NCI-H2081 treated with DMSO at 0.1 percent for 48 hours (cell line): ENCODE measurements at regions not wholly inside any gene's neighbourhood (a gene's known extent, or its start where the extent isn't known, plus 50 kb on each side); places are given as distances from the start of the nearest gene placed in this dataset.

Source experiments
- DNase-seq: peaks from one replicate; lab custom pipeline; 2025; lab: John Stamatoyannopoulos, UW

DNA sequence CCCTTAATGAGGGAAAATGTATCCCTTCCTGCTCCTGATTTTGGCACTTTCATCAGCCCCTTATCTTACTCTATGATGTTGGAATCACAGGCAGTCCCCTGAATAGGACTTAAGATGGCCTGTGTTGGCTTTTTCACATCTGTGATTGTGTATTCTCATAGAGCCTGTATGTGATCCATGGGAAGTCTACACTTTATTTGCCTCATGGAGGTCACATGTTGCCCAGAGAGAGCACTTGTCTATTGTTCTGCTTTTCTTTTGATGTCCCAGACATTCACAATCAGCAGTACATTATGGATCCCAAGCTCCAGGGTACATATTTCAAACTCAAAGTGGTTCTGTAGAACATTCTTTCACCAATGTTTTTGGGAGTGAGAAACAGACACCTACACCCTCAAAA, 885.2 kb upstream of the ADGRL2 start:
- DNase-seq: no peak

DNA sequence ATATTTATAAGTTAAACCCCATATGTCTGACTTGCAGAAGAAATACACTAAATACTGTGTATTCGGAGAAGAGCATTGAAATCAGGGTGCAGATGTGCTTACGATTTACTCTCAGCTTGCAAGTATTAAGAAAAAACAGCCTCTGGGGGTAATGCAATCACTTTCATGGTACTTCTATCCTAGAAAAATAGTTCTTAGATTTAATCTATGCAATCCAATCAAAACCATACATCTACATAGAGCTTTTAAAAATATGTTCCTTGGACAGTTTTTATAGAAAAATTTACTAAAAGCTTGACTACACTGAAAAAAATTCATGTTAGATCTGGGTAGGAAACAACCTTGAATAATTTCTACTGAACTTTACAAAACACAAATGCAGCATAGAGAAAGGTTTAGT, 890.3 kb upstream of the ADGRL2 start:
- DNase-seq: no peak

- no peak for DNase-seq
Measured at GRCh38 chr1:80909172-80909784, 891.5 kb upstream of the ADGRL2 start.

DNA sequence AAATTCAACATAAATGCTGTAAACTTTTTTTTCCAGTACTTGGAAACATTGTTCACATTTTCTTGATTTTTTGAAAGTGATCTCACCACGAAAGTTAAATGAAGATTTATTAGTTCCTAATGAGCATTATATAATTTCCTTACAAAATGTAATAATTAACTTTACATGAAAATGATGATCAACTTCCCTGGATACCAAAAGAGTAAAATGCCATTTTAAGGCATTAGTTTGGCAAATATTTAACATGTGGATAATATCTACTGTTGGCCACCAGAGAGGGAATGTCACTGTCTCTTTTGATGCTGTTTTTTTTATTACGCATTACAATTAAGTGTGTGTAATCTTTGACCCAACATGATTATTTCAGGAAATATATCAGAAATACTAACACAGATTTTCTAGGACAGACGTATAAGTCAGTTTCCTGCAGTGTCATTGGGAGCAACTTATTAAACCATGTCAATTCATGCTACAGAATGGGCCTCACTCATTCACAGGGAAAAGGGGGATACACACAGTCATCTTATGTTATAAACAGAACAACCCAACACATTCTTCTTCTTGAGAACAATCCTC, 903.9 kb upstream of the ADGRL2 start:
- DNase-seq: no peak

DNA sequence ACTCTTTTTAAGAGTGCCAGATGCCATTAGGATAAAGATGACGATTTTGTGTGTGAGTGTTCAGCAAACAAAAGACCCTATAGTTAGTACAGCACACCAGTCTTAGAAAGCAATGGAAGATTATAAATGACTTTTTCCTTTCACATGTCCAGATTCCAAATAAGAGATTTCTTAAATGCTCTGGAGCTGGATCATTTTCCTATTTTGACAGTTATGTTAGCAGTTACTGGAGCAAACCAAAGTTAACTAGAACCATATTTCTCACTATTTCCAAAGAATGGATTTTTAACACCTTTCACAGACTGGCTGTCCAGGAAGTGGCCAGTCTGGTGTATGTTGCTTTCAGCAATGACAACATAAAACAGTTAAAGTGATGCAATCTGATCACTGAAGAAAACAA, 905.8 kb upstream of the ADGRL2 start:
- DNase-seq: no peak

- DNase-seq: no peak
Measured at GRCh38 chr1:80893115-80893514, 907.6 kb upstream of the ADGRL2 start.

DNA sequence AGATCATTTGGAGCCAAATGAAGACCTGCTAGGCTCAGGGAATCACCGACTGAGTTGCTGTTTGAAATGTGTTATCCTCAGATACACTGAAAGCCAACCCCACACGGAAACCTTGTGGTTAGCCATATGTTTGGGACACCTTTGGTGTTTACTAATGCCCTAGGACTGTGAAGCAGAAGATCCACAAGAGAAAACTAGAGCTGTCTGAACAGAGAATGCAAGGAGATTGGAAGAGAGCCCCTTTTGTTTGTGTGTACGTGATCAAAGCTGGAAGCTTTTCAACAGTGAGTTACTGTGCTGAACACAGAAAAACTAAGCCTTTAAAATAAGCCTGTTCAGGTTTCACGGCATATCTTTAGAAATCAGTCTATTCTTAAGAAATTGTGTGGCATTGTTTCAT, 908.2 kb upstream of the ADGRL2 start:
- DNase-seq: no peak

DNA sequence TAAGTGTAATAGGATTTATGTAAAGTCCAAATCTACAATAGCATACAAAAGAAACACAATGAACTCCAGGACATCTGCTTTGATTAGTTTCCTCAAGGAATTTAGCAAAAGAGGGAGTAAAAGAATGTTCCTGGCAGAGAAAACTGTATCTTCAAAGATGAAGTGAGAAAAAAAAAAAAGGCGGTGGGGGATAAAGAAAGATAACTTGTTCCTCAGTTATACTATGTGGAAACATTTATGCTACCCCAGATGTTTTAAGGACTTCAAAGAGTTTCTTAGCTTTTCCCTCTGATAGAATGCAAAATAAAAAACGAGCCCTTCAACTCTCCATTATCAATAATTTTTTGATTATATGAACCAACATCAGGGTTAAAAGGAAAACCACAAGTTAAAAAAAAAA, 908.9 kb upstream of the ADGRL2 start:
- DNase-seq: no peak

DNA sequence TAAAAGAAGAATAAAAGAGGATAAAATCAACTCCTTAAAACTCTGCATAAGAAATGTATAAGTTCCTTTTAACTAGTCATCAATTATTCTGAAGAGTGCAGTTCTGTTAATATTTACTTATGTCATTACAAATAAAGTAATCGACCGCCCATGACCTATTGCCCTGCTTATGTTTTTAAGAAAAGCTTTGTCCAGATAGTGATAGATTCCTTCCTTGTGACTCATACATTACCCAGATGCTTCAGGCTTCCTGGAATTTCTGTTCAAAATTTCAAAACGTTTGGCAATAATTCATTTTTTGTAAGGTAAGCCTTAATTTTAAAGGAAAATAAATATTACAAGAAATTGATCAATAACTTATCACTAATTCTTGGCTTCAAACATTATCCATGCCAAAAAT, 918.2 kb upstream of the ADGRL2 start:
- DNase-seq: no peak

DNA sequence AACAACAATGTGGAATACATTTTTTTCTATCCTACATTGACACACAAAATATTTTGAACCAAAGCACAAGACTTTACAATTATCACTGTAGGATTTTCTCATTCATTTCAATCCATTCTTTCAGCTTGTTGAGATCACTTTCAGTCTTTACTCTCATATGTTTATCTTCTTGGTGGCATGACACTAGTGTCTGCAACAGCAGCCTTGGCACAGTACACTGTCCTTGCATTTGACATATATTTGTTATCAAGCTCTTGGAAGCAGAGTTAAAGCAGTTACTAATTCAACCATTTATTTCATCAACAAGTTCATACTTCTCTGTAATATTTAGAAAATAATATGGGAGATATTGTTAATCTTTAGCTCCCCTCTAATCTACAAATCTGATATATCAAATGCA, 922.4 kb upstream of the ADGRL2 start:
- no peak for DNase-seq

- DNase-seq: no peak
Measured at GRCh38 chr1:80876035-80876434, 924.7 kb upstream of the ADGRL2 start.

GRCh38 chr1:80869299-80869698, 931.4 kb upstream of the ADGRL2 start:
- DNase-seq: no peak

DNA sequence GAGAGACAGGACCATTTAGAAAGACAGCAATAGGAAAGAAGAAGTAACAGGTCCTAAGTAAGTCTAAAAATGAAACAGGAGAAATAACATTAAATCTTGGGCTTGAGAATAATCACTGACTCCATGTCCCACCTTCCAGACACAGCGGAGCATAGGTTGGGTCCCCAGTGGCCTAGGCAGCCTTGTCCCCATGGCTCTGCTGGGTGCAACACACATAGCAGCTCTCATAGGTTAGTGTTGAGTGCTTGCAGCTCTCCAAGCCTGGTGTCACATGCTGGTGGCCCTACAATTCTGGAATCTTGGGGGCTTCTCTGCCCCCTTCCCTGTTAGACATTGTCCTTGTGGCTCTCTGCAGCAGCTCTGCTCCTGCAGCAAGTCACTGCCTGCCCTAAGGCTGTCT, 952.8 kb upstream of the ADGRL2 start:
- DNase-seq: no peak

DNA sequence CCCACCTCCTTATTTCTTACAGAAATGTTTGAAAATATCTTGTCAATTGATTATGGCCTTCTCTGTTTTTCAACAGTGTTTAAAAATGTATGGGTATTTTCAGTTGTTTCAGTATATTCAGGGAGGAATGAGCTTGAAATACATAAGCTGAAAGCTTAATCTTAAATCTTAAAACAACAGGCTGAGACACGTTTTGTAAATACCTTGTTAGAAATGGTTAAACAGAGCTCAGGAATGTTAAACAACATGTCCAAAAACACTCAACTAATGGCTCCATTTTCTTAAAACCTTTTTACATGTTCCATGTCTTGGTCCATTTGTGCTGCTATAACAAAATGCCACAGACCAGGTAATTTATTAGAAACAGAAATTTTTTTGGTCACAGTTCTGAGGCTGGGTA, 953.8 kb upstream of the ADGRL2 start:
- no peak for DNase-seq

DNA sequence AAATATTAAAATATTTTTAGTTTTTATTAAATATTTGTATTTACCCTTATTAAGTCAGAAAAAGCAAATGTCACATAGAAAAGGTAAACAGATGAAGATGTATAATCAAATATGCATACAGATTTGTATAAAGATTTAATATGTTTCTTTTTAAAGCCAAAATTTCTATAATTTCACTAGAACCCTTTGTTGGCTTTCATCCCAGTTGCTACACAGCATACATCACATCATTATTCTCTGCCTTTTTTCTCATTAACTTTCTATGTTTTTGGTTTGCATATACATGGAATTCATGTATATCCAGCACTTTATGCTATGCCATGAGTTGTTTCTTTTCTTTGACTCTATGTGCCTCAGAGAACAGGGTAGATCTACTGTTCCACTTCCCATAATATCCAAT, 957.9 kb upstream of the ADGRL2 start:
- DNase-seq: no peak

DNA sequence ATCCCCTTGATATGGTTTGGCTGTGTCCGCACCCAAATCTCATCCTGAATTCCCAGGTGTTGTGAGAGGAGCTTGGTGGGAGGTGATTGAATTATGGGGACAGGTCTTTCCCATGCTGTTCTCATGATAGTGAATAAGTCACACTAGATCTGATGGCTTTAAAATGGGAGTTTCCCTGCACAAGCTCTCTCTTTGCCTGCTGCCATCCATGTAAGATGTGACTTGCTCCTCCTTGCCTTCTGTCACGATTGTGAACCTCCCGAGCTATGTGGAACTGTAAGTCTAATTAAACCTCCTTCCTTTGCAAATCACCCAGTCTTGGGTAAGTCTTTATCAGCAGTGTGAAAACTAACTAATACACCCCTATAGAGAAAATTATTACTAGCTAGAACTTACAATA, 959.5 kb upstream of the ADGRL2 start:
- no peak for DNase-seq

- no peak for DNase-seq
Measured at GRCh38 chr1:80837066-80837465, 963.7 kb upstream of the ADGRL2 start.

DNA sequence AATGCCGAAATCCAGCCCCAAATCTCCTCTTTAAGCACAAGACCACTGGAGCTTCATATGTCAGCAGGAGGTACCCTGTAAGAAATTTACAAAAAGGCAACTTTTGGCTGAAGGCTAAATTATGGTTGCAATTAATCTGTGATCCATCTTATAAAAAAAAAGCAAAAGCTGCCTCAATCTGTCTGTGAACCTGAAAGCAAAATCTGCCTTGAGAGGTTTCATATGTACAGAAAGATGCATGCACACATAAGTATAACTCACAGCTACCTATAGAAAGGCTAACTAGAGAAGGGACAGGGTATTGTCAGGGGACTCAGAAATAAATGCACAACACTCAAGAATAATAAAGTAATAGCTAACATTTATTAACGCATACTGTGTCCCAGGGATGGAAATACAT, 964.2 kb upstream of the ADGRL2 start:
- no peak for DNase-seq

DNA sequence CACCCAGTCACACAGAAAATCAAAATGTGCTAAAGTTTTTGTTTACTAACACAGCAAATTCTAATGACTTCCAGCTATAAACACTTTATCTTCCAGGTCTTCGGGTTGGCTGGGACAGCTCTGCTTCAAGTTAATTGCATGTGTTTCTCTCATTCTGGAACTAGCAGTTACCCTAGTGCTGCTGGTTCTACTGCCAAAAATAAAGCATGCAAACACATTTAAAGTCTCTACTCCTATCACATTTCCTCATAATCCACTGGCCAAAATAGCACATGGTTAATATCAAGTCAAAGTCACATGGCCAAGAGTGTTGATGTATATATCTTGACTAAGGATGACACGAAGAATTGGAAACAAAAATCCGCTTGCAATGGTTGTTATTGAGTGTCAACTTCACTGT, 973.1 kb upstream of the ADGRL2 start:
- DNase-seq: no peak

DNA sequence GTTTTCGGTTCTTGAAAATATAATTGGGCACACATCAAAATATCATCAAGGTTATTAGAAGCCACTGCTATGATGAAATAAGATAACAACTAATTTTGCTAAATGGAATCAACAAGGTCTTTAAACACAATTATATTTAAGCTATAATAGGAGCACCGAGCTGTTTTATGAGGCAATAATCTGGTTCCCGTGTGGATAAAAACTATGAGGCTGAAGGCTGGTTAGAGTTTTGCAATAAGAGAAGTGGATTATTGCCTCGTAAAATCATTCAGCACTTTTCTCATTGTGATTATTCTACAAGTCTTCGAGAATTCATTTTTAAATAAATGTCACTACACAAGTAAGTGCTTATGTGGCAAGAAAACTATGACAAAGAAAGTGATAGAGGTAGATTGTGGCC, 975.7 kb upstream of the ADGRL2 start:
- DNase-seq: no peak

DNA sequence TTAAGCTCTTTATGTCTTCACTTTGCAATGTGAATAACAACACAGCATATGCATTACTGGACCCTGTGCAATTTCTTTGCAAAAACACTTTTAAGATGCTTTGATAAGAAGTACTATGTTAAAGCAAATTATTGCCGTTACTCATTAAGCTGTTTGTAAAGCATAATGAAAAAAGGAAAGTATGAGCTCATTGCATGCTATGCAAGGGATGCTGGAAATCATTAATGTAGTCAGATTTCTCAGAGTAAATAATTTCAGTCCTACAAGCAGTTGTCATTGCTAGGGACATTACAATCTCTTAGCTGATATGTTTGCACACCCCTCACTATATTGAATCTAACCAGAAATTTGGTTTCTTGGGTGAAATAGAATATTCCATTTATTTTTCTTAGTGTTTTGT, 982.5 kb upstream of the ADGRL2 start:
- DNase-seq: no peak

- DNase-seq: no peak
Measured at GRCh38 chr1:80807981-80808380, 992.8 kb upstream of the ADGRL2 start.

DNA sequence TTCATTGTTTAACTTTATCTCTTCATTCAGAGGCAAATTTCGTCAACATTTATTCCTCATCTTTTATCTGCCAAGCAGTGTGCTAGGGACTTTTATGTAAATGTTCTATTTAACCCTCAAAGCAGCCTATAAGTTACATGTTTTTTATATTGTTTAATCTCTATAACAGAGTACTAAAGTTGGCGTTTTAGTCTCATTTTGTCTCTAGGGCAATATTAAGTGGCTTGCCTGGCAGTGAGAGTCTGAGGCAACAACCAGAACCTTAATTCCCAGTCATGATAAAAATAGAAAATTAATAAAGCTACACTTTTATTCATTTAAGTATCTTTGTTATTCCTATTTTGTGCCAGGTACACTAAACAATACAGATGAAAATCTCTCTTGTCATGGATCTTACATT, 994.3 kb upstream of the ADGRL2 start:
- no peak for DNase-seq

- DNase-seq: no peak
Measured at GRCh38 chr1:80801695-80802094, 999.0 kb upstream of the ADGRL2 start.

GRCh38 chr1:80799457-80799856, 1001.3 kb upstream of the ADGRL2 start:
- no peak for DNase-seq
